ENCODE measurements at regions not wholly inside any gene's neighbourhood (a gene's known extent, or its start where the extent isn't known, plus 50 kb on each side); places are given as distances from the start of the nearest gene placed in this dataset.
"Not testable (repeated sequence)": the region's sequence is repeated elsewhere in the genome, so short reads cannot be mapped to it uniquely, and the experiment has no call there.

DNA sequence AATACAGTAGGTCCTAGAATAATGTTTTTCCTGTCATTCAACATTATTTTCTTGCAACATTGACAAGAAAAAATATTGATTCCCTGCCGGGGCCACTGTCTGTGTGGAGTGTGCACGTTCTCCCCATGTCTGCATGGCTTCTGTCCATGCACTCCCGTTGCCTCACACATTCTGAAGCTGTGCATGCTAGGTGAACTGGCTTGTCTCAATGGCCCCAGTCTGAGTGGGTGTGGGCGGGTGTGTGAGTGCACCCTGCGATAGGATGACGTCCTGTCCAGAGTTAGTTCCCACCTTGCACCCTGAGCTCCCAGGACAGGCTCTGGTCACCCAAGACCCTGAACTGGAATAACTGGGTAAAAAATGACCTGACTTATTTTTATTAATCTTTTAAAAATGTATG is 186.1 kb downstream of the CAND1 start:
- DNase-seq (ENCODE audit: low read depth): no peak

DNA sequence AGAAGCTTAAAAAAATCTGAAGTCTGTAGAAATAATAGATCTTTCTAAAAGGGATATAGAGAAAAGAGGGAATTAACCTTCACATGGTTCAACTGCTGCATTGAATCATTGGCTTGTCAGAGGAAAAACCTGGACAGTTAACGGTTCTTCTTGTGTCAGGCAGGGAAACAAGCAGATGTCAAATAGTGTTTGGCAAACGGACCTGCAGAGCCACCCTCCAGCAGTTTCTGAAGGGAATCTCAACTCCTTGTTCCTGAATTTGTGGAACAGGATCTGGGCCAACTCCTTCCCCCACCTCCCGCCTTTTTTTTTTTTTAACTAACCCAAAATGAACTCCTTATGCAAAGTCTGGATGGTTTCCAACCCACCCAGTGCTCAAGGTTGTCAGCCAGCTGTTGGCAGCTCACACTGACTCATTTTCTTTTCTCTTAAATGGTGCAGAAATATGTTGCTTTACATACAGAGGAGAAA is 187.3 kb downstream of the CAND1 start:
- DNase-seq (ENCODE audit: low read depth): peak; percentile 74

DNA sequence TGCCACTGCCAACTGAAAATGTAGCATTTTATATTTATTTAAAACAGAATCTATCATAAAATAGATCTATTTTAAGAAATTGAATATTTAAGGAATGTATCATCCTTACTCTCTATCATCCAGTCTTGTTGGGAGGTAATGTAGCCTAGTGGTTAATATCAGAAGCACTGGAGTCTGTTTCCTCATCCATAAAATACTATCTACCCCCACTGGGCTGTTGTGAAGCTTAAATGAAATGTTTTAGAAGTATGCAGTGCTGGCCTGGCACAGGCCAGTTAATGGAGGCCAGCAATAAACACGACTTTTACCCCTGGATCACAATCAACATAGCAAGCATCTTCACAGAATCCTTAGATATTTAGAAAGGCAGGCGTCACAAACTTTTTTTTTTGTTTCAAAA is 188.0 kb downstream of the CAND1 start:
- no peak for DNase-seq (ENCODE audit: low read depth)

DNA sequence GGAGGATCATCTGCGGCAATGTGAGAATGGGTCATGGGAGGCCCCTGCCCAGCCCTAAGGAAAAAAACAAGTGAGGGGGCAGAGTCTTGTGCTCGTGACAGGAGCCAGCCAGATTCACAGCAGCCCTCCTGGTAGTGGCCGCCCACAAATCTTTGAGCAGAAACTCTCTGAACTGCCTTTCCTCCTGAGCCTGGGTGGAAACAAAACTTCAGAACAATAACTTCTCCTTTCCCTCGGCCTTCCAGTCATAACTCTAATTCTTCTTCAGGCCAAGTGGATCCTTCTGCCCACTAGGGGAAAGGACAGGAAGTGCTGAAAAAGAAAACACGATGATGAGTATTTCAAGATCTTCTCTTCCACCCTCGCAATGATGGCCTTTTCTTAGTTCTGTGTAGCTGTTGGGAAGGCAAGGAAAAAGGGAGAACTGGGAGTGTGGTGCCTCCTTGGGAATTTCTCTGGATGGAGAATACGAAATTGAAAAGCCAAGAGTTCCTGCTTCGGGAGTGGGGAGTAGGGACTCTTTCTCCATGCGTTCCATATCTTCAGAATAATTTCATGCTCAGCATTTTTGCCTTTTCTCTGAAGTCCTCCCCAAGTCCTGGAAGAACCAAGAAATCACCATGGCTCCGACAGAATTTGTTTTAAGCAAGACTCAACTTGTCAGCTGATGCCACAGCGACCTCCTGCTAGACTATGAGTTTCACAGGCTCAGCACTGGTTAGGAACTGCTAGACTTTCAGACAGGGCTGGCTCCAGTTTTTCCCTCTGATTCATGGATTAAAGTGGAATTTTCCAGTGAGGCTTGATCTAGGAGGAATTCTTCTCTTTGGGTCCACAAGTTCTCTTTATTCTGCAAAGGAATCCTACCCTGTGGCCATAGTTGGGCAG is 188.9 kb downstream of the CAND1 start:
- no peak for DNase-seq (ENCODE audit: low read depth)

DNA sequence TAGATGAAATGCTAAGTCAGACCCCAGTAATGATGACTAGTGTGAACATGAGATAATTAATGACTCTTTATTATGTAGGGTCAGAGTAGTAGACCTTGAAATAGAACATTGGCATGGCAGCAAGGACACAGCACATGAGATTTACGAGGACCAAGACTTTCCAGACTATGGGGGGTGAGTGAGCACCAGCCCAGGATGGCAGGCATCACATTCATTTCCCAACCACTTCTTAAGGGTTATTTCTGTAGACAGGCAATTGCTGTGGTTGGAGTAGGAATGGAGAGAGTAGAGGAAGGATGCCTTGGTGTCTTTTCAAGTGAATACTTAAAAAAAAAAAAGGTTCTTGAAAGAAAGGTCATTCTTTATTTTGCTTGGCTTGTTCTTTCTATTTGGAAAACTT is 189.4 kb upstream of the DYRK2 start:
- no peak for DNase-seq (ENCODE audit: low read depth)

DNA sequence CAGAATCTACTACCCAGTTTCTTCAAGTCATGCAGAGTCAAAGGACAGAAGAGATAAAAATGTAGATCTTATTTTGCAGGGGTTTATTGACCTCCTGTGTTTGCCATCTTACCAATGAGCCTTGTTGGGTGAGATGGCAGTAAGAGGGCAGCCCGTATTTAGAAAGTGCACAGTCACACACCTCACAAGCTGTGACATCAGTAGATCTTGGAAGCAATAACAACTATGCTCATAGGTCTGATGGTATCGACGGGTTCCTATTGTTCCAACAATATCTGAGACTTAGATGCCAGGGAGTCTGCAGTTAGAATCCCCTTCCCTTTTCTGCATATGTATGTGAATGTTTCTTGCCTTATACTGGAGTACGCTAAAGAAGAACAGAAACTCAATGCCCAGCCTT is 189.0 kb upstream of the DYRK2 start:
- DNase-seq (ENCODE audit: low read depth): no peak

DNA sequence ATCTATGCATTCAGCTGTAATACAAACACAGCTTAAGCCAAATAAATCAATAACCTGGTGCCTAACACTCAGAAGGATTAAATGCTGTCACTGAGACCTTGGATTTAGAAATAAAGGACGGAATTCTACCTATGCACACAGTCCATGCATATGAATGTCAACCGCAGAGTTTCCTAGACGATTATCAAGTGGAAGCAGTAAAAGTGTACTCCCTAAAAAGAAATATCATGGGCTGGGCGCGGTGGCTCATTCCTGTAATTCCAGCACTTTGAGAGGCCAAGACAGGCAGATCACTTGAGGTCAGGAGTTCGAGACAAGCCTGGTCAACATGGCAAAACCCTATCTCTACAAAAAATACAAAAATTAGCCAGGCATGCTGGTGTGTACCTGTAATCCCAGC is 188.2 kb upstream of the DYRK2 start:
- no peak for DNase-seq (ENCODE audit: low read depth)

DNA sequence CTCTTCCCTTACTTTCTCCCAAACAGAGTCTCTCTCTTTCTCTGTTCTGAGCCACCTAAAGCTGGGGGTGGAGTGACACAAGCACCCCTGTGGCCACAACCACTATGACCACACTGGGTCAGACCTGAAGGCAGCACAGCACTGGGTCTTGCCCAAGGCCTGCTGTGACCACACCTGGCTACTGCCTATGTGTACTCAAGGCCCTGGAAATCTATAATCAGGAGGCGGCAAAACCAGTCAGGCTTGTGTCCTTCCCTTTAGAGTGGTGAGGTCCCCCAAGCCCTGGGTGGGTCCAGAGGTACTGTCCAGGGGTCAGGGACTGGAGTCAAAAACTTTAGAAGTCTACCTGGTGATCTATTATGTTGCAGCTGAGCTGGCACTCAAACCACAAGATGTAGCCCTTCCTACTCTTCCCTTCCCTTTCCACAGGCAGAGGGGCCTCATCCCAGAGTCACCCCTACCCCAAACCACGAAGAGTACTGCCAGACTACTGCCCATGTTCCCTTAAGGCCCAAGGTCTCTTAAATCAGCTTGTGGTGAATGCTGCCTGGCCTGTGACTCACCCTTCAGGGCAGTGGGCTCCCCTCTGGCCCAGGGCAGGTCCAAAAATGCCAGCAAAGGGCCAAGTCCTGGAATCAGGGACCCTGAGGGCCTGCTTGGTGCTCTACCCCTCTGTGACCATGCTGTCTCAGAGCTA is 179.8 kb upstream of the DYRK2 start:
- DNase-seq (ENCODE audit: low read depth): no peak

DNA sequence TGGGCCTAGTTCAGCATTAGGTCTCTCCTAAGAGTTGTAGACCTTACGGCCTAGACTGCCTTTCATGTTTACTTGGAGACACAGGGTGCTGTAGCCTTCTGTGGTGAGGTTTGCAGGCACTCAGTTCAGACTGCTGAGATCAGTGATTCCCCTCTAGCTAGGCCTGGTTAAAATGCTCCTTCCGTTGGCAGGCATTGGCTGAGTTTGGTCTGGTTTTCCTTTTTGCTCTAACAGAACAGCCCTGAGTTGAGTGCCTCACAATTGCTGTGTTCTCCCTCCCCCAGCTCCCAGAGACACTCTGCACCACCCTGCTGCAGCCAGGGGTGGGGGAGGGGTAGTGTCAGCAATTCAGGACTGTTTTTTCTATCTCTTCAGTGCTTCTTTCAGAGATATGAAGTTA is 178.9 kb upstream of the DYRK2 start:
- no peak for DNase-seq (ENCODE audit: low read depth)

DNA sequence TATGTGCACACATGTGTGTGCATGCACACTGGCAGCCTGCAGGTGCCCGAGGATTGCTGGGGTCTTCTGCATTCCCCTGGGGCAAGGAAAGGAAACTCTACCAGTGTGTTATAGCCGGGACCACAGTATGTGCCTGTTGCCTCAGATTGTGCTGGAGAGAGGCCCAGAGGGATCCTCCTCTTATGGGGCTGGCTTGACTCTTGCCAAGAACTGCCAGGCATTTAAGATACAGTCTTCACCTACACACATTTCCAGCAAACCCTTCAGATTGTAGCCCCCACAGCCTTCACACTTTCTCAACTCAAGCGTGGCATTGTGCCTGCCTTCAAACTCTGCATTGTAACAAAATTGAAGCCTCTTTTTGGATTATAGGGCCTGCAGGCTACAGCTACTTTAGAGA is 176.7 kb upstream of the DYRK2 start:
- no peak for DNase-seq (ENCODE audit: low read depth)

DNA sequence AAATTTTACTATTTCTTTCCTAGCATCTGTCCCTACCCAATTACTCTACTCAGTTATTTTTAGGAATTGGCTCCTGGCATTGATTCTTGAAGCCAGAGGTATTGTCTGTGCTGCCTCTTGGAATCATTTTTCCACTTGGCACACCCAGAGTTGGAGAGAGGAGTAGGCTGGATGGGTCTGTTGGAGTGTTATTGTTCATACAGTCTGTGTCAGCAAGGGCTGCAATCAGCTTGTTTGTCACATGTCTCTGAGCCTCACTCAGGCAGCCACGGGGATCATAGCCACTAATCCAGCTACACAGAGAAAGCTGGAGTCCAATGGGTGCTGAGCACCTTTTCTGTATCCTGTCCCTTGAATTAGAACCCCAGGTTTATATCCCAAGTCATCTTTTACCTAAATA is 176.0 kb upstream of the DYRK2 start:
- DNase-seq (ENCODE audit: low read depth): no peak

DNA sequence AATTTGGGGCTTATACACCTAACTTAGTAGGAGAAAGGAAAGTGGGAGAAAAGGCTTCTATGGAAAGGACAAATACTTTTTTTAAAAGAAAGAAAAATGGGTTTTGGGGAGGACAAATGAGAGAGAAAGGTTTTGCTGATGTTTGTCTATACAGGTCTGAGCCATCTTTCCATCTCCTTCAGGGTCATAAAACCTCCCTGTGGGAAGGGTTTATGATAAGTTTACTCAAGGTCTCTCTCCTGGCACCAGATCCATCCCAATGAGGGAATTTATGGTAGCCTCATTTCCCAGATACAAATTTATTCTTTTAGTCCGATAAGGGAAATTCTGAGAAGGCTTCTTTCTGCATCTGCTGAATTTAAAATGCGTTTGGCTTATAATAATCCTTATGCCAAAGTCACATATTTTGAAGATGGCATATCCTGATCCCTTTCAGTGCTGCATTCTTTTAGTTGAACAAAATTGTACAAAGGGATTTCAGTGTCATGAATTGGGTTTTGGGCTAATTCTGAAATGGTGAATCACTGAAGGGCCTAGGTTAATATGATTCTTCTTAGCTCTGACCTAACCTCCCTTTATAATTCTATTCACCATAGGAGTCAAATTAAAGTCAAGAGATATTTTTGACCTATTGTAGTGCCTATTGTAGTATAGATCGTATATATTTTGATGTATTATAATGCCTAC is 173.5 kb upstream of the DYRK2 start:
- DNase-seq (ENCODE audit: low read depth): no peak

DNA sequence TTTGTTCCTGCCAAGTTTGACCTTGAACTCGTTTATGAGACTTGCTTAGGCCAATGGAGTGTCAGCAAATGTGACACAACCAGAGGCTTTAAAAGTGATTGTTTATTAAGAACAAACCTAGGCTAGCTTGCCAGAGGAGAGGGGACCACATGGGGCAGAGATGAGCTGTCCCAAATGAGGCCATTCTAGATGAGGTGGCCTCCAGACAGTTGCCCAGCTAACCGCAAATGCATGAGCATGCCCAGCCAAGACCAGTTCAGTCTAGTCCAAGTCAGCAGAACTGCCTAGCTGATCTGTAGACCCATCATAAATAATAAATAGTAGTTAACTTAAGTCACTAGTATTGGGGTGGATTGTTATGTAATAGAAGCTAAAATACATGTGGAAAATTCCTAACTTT is 172.8 kb upstream of the DYRK2 start:
- DNase-seq (ENCODE audit: low read depth): peak; percentile 64

DNA sequence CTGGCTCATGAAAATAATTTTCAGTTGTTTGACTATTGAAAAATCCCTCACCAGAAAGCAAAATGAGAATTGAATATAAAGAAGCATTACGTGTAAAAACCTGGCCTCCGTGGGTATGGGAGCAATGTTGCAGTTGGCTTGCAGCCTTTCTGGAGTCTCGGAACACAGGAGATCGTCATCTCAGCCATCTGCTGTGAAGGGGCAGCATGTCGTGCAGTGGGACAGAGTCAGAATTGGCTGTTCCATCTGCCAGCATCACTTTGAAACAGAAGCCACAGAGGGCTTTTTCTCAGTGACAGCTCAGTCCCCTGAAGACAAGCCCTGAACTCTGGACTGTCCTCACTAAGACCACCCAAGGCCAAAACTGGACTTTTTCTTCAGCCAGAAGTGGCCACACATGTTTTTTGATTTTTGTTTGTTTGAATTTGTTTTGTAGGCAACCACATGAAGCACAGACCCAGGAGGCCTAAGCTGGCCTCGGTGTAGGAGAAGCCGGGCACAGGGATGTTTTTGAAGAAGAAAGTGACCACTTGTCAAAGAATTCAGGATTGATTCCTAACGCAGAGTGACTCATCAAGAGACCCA is 170.8 kb upstream of the DYRK2 start:
- peak; percentile 21 for DNase-seq (ENCODE audit: low read depth)

DNA sequence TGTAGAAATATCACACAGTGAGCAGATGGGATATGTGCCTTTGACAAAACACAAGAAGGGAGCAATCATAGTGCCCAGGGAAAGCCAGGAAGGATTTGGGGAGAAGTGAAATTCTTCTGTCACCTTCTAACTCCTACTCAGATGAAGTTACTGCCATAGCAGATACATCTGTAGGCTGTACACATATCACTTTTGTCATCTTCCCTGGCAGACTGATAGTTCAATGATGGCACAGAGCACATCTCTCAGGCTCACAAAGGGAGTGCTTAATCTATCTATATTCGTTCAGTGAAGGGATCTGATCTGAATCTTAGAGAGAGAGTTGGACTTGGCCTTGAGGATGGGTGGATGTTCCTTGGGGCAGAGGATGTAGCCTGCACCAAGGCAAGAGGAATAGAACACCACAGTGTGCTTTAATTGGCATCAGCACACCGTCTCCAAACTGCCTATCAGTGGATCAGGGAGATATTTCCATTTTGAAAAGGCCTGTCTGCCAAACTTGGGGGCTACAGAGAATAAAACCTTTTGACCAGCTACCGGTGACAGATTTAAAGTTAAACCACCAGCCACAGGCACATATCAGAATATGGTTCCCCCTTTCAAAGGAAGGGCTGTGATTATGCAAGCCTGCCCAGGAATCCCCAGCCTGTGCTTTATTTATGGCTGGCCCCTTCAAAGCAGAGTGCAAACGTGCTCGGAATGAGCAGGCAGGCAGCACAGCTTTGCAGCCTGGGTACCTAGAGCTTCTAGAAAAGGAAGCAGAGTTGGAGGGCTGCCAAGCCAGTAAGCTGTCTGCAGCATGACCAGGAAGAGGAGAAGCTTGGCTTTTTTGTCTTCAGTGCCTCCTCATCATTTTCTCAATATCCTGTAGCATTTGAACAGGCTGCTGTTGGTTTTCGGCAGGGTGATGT is 165.5 kb upstream of the DYRK2 start:
- peak; percentile 63 for DNase-seq (ENCODE audit: low read depth)

DNA sequence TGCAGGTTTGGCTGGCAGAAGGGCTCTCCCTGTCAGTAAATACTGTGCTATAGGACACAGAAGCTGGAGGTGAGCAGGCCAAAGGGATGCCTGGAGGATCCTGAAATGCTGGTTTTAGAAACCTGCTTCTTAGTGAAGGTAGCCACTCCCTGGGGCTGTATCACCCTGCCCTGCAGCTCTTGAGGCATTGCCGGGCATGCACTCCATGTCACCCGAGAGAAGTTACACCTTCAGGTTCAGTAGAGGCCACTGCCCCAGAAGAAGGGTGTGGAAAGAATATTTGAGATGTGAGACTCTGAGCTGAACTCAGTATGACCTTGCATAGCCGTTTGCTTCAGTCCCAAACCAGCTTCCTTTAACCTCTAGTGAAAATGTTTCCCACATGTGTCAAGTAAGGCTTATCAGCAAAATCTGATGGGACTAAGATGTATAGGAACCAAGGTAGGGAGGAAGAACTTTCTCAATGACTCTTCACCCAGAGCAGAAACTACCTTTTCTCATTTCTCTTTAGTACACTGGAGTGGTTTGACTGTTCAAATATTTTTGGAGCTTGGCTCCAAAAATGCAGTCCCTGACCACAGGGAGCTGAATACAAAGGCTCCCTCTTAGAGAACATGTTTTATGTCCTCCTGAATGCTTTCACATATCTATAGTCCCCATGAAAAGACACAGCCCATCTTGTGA is 164.5 kb upstream of the DYRK2 start:
- DNase-seq (ENCODE audit: low read depth): no peak

DNA sequence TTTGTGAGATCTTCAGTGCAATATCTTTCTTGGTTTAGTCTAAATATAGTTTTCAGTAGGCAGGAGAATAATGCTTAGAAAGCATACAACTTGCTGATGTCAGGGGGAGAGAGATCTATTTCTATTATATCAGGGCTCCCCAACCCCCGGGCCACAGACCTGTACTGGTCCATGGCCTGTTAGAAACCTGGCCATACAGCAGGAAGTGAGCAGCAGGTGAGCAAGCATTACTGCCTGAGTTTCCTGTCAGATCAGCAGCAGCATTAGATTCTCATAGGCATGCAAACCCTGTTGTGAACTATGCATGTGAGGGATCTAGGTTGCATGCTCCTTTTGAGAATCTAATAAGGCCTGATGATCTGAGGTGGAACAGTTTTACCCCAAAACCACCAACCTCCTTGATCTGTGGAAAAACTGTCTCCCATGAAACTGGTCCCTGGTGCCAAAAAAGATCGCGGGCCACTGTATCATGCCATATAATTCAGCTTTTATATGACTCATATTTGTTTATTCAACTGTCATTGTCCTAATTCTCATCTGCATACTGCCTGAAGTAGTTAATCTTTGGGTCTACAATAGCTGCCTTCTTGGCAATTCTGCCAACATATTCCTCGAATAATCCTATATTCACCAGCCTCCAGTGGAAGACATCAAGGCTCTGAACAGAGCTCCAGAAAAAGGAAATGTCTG is 163.6 kb upstream of the DYRK2 start:
- peak; percentile 7 for DNase-seq (ENCODE audit: low read depth)

DNA sequence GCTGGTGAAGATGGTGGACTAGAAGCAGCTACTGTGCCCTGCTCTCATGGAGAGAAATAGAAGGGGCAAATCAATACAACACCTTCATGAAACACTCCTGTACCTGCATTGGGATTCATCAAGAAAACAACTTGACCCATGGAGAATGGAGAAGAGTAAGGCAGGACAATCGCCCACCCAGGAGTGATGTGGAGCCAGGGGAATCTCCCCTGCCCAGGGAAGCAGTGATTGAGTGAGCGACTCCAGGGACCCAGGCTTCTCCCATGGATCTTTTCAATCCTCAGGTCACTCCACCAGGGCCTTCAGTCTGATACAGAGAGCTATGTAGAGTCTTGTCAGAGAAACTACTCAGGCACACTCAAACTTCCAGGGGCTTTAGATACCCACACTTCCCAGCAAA is 161.9 kb upstream of the DYRK2 start:
- DNase-seq (ENCODE audit: low read depth): no peak

DNA sequence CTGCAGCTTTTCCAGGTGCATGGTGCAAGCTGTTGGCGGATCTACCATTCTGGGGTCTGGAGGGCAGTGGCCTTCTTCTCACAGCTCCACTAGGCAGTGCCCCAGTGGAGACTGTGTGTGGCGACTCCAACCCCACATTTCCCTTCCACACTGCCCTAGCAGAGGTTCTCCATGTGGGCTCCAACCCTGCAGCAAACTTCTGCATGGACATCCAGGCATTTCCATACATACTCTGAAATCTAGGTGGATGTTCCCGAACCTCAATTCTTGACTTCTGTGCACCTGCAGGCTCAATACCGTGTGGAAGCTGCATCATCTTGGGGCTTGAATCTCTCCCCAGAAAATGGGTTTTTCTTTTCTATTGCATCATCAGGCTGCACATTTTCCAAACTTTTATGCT is 160.2 kb upstream of the DYRK2 start:
- not testable (repeated sequence) for DNase-seq (ENCODE audit: low read depth)

DNA sequence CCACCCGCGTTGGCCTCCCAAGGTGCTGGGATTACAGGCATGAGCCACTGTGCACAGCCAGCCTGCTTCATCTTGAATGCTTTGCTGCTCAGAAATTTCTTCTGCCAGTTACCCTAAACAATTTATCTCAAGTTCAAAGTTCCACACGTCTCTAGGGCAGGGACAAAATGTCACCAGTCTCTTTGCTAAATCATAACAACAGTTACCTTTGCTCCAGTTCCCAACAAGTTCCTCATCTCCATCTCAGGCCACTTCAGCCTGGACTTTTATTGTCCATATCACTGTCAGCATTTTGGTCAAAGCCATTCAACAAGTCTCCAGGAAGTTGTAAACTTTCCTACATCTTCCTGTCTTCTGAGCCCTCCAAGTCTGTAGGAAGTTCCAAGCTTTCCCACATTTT is 159.5 kb upstream of the DYRK2 start:
- no peak for DNase-seq (ENCODE audit: low read depth)
